Stimulated activated naive CD4-positive, alpha-beta T cell (primary cell): ENCODE measurements at regions not wholly inside any gene's neighbourhood (a gene's known extent, or its start where the extent isn't known, plus 50 kb on each side); places are given as distances from the start of the nearest gene placed in this dataset.
"Not testable (repeated sequence)": the region's sequence is repeated elsewhere in the genome, so short reads cannot be mapped to it uniquely, and the experiment has no call there.

Source experiments
- DNase-seq, 6 experiments: peaks; one replicate each; lab custom pipeline; 2025; lab: John Stamatoyannopoulos, UW

DNA sequence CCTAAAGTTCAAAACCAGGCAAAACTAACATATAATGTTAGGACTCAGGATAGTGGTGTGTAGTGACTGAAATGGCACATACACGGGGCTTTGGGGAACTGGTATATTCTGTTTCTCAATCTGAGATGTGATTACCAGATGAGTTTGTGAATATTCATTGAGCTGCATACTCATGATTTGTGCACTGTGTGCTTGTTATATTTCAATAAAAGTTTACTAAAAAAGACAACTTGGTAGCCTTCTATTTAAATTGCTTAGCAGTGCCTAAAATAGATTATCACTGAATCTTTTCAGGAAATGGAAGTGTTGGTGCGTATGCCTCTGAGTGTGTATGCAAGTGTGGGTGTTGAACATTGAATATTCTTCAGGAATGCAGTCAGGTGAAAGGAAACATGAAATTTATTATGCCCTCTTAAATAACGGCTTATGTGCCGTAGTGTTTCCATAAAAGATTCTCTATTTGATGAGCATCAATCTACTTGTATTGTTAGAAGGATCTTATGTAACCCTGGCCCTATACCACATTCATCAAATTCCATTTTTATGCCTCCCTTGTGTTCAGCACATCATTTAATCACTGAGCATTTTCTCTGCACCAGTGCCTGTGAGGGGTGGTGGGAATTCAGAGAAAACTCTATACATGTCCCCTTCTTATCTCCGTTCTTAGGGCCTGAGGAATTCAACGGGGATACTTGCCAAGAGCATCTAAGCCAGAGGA, 82.6 kb upstream of the AUTS2 start:
- no peak for DNase-seq

DNA sequence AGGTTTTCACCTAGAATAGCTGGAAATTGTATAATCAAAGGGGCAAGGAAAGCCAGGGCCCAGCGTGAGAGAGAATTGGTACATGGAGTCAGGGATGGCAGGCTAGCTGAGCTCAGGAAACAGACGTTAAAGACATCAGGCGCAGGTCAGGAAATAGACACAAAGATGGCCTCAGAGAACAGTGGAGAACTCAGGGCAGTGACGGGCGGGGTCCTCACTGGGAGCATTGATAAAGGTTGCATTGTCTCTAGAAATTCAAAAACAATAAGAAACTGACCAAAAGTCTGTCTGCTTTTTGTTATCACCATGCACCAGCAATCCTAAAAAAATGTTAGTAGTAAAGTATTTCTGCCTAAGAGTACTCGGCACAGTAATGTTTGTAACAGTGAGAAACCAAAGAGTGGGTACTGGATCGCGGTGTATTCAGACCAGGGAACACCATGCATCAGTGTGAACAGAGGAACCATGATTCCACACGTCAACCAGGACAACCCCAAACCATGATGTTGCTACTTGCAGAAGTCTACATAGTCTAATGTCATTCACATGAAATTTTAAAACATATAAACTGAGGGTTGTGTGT, 81.9 kb upstream of the AUTS2 start:
- DNase-seq, result no peak

DNA sequence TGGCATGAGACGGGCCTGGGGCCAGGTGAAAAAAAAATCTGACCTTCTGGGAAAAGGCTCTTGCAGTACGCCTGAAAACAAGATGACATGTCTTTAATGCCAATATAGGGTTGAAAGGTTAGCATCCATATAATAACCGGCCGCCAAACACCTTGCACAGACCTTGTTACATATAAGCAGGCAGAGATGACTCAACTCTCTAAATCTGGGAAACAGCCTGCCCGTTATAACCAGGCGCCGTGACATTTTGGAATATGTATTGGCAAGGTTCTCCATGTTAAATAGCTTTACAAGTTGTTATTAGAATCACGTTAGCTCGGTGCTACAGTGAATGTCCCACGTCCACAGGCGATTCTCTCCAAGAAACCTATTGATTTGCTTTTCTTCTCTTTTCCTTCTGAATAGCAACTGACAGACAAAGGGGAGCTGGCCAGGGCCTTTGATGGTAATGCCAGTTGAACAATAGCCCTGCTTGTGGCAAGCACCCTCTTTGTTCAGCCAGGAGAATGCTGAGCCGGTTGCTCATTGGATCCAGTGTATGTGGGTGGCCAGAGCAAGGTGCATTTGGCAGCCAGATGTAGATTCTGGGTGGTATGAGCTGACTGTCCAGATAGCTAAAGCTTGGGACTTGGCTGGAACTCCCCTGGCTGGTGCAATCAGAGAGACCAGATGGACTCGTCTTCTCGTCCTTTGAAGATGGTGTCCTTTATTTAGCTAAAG, 80.1 kb upstream of the AUTS2 start:
- DNase-seq, result no peak

DNA sequence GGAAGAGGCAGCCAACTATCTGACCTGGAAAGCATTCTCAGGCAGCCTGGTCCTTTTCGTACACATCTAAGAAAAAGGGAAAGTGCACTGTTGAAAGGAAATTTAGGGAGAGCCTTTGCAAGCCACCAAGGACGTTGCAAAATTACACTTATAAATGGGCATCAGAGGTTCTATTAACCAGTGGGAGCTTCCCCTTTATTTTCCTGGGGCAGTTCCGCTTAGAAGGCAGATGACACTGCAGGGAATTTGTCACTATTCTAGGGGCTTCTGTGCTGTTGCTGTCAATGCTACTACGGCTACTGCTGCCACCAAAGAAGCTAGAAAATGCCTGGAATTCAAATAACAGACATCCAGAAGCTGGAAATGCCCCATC, 79.6 kb upstream of the AUTS2 start:
- DNase-seq, result no peak

GRCh38 chr7:69526570-69526969, 71.7 kb upstream of the AUTS2 start:
- DNase-seq, result no peak

DNA sequence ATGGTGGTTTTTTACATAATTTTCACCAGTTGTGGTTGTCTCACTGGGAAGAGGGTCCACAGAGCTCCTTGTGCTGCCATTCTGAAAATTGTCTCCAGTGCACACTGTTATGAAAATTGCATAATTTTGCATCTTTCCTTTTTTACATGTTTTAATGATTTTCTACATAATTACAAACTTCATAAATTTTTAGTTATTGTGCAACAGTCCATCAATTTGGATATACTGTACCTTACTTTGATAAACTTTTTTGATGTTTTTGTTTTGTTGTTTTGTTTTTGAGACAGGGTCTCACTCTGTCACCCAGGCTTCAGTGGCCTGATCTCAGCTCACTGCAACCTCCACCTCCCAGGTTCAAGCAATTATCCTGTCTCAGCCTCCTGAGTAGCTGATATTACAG, 70.6 kb upstream of the AUTS2 start:
- DNase-seq, result no peak

GRCh38 chr7:69531050-69531449, 67.2 kb upstream of the AUTS2 start:
- no peak for DNase-seq

DNA sequence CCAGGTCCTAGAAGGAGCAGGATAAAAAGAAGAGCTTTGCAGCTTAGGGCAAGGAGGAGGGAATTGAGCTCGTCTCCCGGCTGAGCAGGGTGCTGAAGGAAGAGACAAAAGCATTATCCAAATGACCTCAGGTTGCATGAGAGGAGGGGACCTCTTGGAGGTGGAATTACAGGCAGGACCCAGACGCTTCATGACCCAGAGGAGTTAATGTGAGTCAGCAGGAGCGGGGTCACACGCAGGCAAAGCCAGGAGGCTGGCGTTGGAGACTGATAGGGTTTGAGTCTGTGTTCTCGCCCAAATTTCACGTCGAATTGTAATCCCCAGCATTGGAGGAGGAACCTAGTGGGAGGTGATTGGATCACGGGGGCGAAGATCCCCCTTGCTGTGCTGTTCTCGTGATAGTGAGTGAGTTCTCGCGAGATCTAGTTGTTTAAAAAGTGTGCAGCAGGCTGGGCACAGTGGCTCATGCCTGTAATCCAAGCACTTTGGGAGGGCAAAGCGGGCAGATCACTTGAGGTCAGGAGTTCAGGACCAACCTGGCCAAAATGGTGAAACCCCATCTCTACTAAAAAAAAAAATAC, 63.7 kb upstream of the AUTS2 start:
- no peak for DNase-seq

GRCh38 chr7:69537691-69538090, 60.6 kb upstream of the AUTS2 start:
- DNase-seq, result no peak

GRCh38 chr7:69539531-69539930, 58.7 kb upstream of the AUTS2 start:
- DNase-seq, result no peak

- no peak for DNase-seq
These were observed 58.0 kb upstream of the AUTS2 start for GRCh38 chr7:69540287-69540686.

DNA sequence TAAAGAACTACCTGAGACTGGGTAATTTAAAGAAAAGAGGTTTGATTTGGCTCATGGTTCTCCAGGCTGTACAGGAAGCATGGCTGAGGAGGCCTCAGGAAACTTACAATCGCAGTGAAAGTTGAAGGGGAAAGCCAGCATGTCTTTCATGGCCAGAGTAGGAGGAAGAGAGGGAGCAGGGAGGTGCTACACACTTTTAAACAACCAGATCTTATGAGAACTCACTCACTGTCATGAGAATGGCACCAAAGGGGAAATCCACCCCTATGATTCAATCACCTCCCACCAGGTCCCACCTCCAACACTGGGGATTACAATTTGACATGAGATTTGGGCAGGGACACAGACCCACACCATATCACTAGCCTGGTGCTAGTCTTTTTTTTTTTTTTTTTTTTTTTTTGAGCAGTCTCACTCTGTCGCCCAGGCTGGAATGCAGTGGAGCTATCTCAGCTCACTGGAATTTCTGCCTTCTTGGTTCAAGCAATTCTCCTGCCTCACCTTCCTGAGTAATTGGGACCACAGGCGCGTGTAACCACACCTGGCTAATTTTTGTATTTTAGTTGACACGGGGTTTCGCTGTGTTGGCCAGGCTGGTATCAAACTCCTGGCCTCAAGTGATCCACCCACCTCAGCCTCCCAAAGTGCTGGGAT, 56.4 kb upstream of the AUTS2 start:
- DNase-seq, result not testable (repeated sequence)

GRCh38 chr7:69545175-69545574, 53.1 kb upstream of the AUTS2 start:
- no peak for DNase-seq
